Gastroesophageal sphincter (tissue), 4 donors: ENCODE measurements at regions not wholly inside any gene's neighbourhood (a gene's known extent, or its start where the extent isn't known, plus 50 kb on each side); places are given as distances from the start of the nearest gene placed in this dataset.
"Not testable (repeated sequence)": the region's sequence is repeated elsewhere in the genome, so short reads cannot be mapped to it uniquely, and the experiment has no call there.

Source experiments
- ATAC-seq: fragments of 150-250 bp; one replicate; pipeline ENCODE4 v1.9.1; 2016; ENCODE audit warnings: mild to moderate bottlenecking, moderate library complexity
- H3K27ac ChIP-seq, 4 donors: fragments of 200-600 bp; sonication (generic) in 3 of 4; 1 replicate in 3 of 4; 2 replicates in 1 of 4; pipeline ENCODE4 v1.5.1; 2016 to 2019
- H3K27me3 ChIP-seq: fragments of 200-600 bp; sonication (generic); one replicate; pipeline ENCODE4 v1.5.1; 2019
- H3K36me3 ChIP-seq, 2 donors: fragments of 200-600 bp; sonication (generic); one replicate each; pipeline ENCODE4 v1.5.1; 2019; ENCODE audit warnings: control low read depth in 1 of 2
- H3K4me1 ChIP-seq, 3 donors: fragments of 200-600 bp; sonication (generic); 1 replicate in 2 of 3; 2 replicates in 1 of 3; pipeline ENCODE4 v1.5.1; 2016 to 2019; ENCODE audit warnings: control low read depth in 2 of 3
- H3K4me3 ChIP-seq, 2 donors: fragments of 200-600 bp; sonication (generic); one replicate each; pipeline ENCODE4 v1.5.1; 2019; ENCODE audit warnings: mild to moderate bottlenecking in 1 of 2, moderate library complexity in 1 of 2
- H3K9me3 ChIP-seq, 3 donors: fragments of 200-600 bp; sonication (generic); one replicate each; pipeline ENCODE4 v1.5.1; 2017 to 2019; ENCODE audit warnings: control low read depth in 2 of 3
- CTCF ChIP-seq, 4 experiments: fragments of 200-600 bp in 2 of 4; fragments of 450-650 bp in 2 of 4; sonication (generic) in 1 of 4; IDR thresholded peaks; one replicate each; pipeline ENCODE4 v1.5.1; 2017 to 2019; ENCODE audit warnings: antibody characterized with exemption in 4 of 4, mild to moderate bottlenecking in 2 of 4, moderate library complexity in 2 of 4
- EP300 ChIP-seq: sonication (generic); formaldehyde crosslinking; IDR thresholded peaks from one replicate; pipeline ENCODE4 v1.6.1; 2017; ENCODE audit warnings: antibody characterized with exemption, mild to moderate bottlenecking
- POLR2A ChIP-seq, 2 donors: fragments of 450-650 bp; IDR thresholded peaks; one replicate each; pipeline ENCODE4 v1.6.1; 2017; ENCODE audit warnings: antibody characterized with exemption in 2 of 2, mild to moderate bottlenecking in 2 of 2, moderate library complexity in 1 of 2
- POLR2AphosphoS5 ChIP-seq: sonication (generic); formaldehyde crosslinking; IDR thresholded peaks from one replicate; pipeline ENCODE4 v1.6.1; 2017; ENCODE audit warnings: antibody characterized with exemption
- WGBS, 2 donors: methylation state at CpG; one replicate each; pipeline ENCODE4 v1.1.5; 2018; ENCODE audit warnings: low coverage in 1 of 2; 5-methylcytosine and 5-hydroxymethylcytosine counted together

GRCh38 chr6:25136854-25137253 is 142.3 kb upstream of the CARMIL1 start:
- no peak for TF ChIP-seq POLR2A (IDR thresholded peaks at IDR 0.05)
- TF ChIP-seq EP300 = no peak
- no peak for TF ChIP-seq POLR2AphosphoS5
- TF ChIP-seq CTCF (IDR thresholded peaks at IDR 0.05) = no peak
- 7 to 12% methylated on average over 3 of the region's 3 CpGs for WGBS, 2 donors
- peak overlapping the region; percentile 79 to 87 (median 82) for H3K27ac ChIP-seq
- peak; percentile 42 for ATAC-seq
- peak overlapping the region; percentile 50 to 78 for H3K4me3 ChIP-seq
- H3K9me3 ChIP-seq = no peaks in the 10 kb centered on the region
- no peaks in the 10 kb centered on the region for H3K27me3 ChIP-seq
- no peaks in the 10 kb centered on the region for H3K36me3 ChIP-seq
- peaks cover 0 to 31% (median 0%) of the 10 kb centered on the region in 3 donors for H3K4me1 ChIP-seq

GRCh38 chr6:25137480-25137879 is 141.7 kb upstream of the CARMIL1 start:
- Histone ChIP-seq H3K9me3 (no peaks in the 10 kb centered on the region), H3K27me3 (no peaks in the 10 kb centered on the region), H3K27ac (peak overlapping the region; percentile 79 to 87 (median 82)), H3K36me3 (no peaks in the 10 kb centered on the region), H3K4me3 (peak overlapping the region; percentile 50 to 78), H3K4me1 (peaks cover 0 to 31% (median 0%) of the 10 kb centered on the region in 3 donors)
- ATAC-seq = no peak
- WGBS, 2 donors = 34 to 58% methylated on average over 7 of the region's 7 CpGs
- TF ChIP-seq POLR2AphosphoS5 = no peak
- no peak for TF ChIP-seq CTCF (IDR thresholded peaks at IDR 0.05)
- no peak for TF ChIP-seq EP300
- TF ChIP-seq POLR2A (IDR thresholded peaks at IDR 0.05) = no peak

GRCh38 chr6:25137916-25138232 is 141.3 kb upstream of the CARMIL1 start:
- 15 to 50% methylated on average over 1 to 5 of the region's 5 CpGs for WGBS, 2 donors
- peaks cover 0 to 31% (median 0%) of the 10 kb centered on the region in 3 donors for H3K4me1 ChIP-seq
- no peak for ATAC-seq
- H3K4me3 ChIP-seq = peak overlapping the region; percentile 50 to 78
- TF ChIP-seq POLR2AphosphoS5 (no peak), POLR2A (IDR thresholded peaks at IDR 0.05) (no peak), CTCF (IDR thresholded peaks at IDR 0.05) (no peak), EP300 (no peak)
- H3K27ac ChIP-seq = peak overlapping the region; percentile 79 to 87 (median 82)
- no peaks in the 10 kb centered on the region for H3K27me3 ChIP-seq
- H3K9me3 ChIP-seq = no peaks in the 10 kb centered on the region
- no peaks in the 10 kb centered on the region for H3K36me3 ChIP-seq

- Histone ChIP-seq H3K36me3 (no peaks in the 10 kb centered on the region), H3K27ac (peak overlapping the region; percentile 79 to 87 (median 82)), H3K4me3 (peak overlapping the region; percentile 50 to 78), H3K9me3 (no peaks in the 10 kb centered on the region), H3K27me3 (no peaks in the 10 kb centered on the region), H3K4me1 (peaks cover 0 to 31% (median 0%) of the 10 kb centered on the region in 3 donors)
- ATAC-seq = peak; percentile 87
- no peak for TF ChIP-seq EP300
- peak in 2 of 4 experiments; percentile 30 to 33 for TF ChIP-seq CTCF (IDR thresholded peaks at IDR 0.05)
- peak in 1 of 2 donors; percentile 35 for TF ChIP-seq POLR2A (IDR thresholded peaks at IDR 0.05)
- peak; percentile 75 for TF ChIP-seq POLR2AphosphoS5
- WGBS, 2 donors = 9 to 15% methylated on average over 2 to 7 of the region's 7 CpGs
These were observed 140.8 kb upstream of the CARMIL1 start for GRCh38 chr6:25138233-25138933.

- no peak for ATAC-seq
These were observed 140.2 kb upstream of the CARMIL1 start for GRCh38 chr6:25138934-25139415.

GRCh38 chr6:25139608-25140007 is 139.6 kb upstream of the CARMIL1 start:
- not testable (repeated sequence) for H3K27me3 ChIP-seq, H3K36me3 ChIP-seq, ATAC-seq, H3K9me3 ChIP-seq
- peaks cover 0 to 31% (median 0%) of the 10 kb centered on the region in 3 donors for H3K4me1 ChIP-seq
- peak overlapping the region in 3 of 4 donors; percentile 81 to 87 (median 84) for H3K27ac ChIP-seq
- H3K4me3 ChIP-seq = peak overlapping the region; percentile 36 to 50
- WGBS, 2 donors = 42 to 87% methylated on average over 13 to 14 of the region's 36 CpGs

More at GRCh38 chr6:25138934-25139415, 140.2 kb upstream of the CARMIL1 start:
- Histone ChIP-seq H3K27ac (peak overlapping the region; percentile 79 to 87 (median 82)), H3K4me1 (peaks cover 0 to 31% (median 0%) of the 10 kb centered on the region in 3 donors), H3K4me3 (peak overlapping the region; percentile 50 to 78), H3K9me3 (no peaks in the 10 kb centered on the region), H3K27me3 (no peaks in the 10 kb centered on the region), H3K36me3 (no peaks in the 10 kb centered on the region)
- WGBS, 2 donors = 3 to 7% methylated on average over 2 of the region's 2 CpGs
- no peak for TF ChIP-seq EP300
- TF ChIP-seq CTCF (IDR thresholded peaks at IDR 0.05) = no peak
